Activated CD4-positive, CD25-positive, alpha-beta regulatory T cell treated with anti-CD3 and anti-CD28 coated beads, Interleukin-2, amount 50 U/mL, for 72 hours (primary cell): ENCODE measurements at regions not wholly inside any gene's neighbourhood (a gene's known extent, or its start where the extent isn't known, plus 50 kb on each side); places are given as distances from the start of the nearest gene placed in this dataset.

Experiments used
- DNase-seq: peaks from one replicate; pipeline ENCODE4 v3.0.0; 2021

- DNase-seq = no peak
Measured at GRCh38 chr2:216320852-216321251, 51.4 kb downstream of the MARCHF4 start.

- DNase-seq = no peak
Measured at GRCh38 chr2:216319771-216320170, 52.5 kb downstream of the MARCHF4 start.

GRCh38 chr2:216318521-216318874, 53.8 kb downstream of the MARCHF4 start:
- DNase-seq = no peak

- DNase-seq = no peak
Measured at GRCh38 chr2:216317831-216318520, 54.3 kb downstream of the MARCHF4 start.

- no peak for DNase-seq
Measured at GRCh38 chr2:216316743-216317142, 55.5 kb downstream of the MARCHF4 start.

GRCh38 chr2:216315802-216316603, 56.3 kb downstream of the MARCHF4 start:
- no peak for DNase-seq

GRCh38 chr2:216312441-216312840, 59.8 kb downstream of the MARCHF4 start:
- DNase-seq = no peak

GRCh38 chr2:216308576-216308975, 63.7 kb downstream of the MARCHF4 start:
- no peak for DNase-seq

GRCh38 chr2:216307496-216307895, 64.8 kb downstream of the MARCHF4 start:
- no peak for DNase-seq

GRCh38 chr2:216306868-216307267, 65.4 kb downstream of the MARCHF4 start:
- no peak for DNase-seq

GRCh38 chr2:216305574-216305973, 66.7 kb downstream of the MARCHF4 start:
- DNase-seq = no peak

GRCh38 chr2:216302981-216303676, 69.2 kb downstream of the MARCHF4 start:
- DNase-seq = no peak

- DNase-seq = no peak
Measured at GRCh38 chr2:216300906-216301305, 71.4 kb downstream of the MARCHF4 start.

GRCh38 chr2:216299588-216299987, 72.7 kb downstream of the MARCHF4 start:
- no peak for DNase-seq

- DNase-seq = no peak
Measured at GRCh38 chr2:216298719-216299495, 73.4 kb downstream of the MARCHF4 start.

- no peak for DNase-seq
Measured at GRCh38 chr2:216296856-216297255, 75.4 kb downstream of the MARCHF4 start.

- DNase-seq = no peak
Measured at GRCh38 chr2:216294305-216294704, 78.0 kb downstream of the MARCHF4 start.

GRCh38 chr2:216293883-216294282, 78.4 kb downstream of the MARCHF4 start:
- no peak for DNase-seq

GRCh38 chr2:216292886-216293301, 79.4 kb downstream of the MARCHF4 start:
- no peak for DNase-seq

- no peak for DNase-seq
Measured at GRCh38 chr2:216292475-216292874, 79.8 kb downstream of the MARCHF4 start.

- no peak for DNase-seq
Measured at GRCh38 chr2:216289470-216289869, 82.8 kb downstream of the MARCHF4 start.

GRCh38 chr2:216287251-216287650, 85.0 kb downstream of the MARCHF4 start:
- DNase-seq = no peak

- no peak for DNase-seq
Measured at GRCh38 chr2:216286616-216287231, 85.6 kb downstream of the MARCHF4 start.
